C4-2B (cell line): ENCODE measurements at regions not wholly inside any gene's neighbourhood (a gene's known extent, or its start where the extent isn't known, plus 50 kb on each side); places are given as distances from the start of the nearest gene placed in this dataset.

Experiments used
- CTCF ChIP-seq: fragments of 450-650 bp; conservative IDR thresholded peaks from 2 replicates; pipeline ENCODE4 v1.5.1; 2017; ENCODE audit warnings: mild to moderate bottlenecking
- ZFX ChIP-seq: fragments of 450-650 bp; IDR thresholded peaks from 2 replicates; pipeline ENCODE4 v1.6.1; 2017

- TF ChIP-seq CTCF (no peak), ZFX (no peak)
These were observed 508.7 kb upstream of the ZNF337 start for GRCh38 chr20:26205350-26205749.
